MCF 10A (cell line): ENCODE measurements at regions not wholly inside any gene's neighbourhood (a gene's known extent, or its start where the extent isn't known, plus 50 kb on each side); places are given as distances from the start of the nearest gene placed in this dataset.

Experiments
- BruUV-seq: library from RNA; stranded (reverse); fragments of 400-500 nt; replicated peaks from 2 replicates; lab custom pipeline; 2021; lab: Mats Ljungman, UMichigan
- CTCF ChIA-PET: fragments of 300-600 bp; sonication (Branson Sonifier 250); formaldehyde crosslinking; extraction: SDS; loops from one replicate; lab custom pipeline; 2021; ENCODE audit warnings: antibody characterized with exemption, inconsistent platforms; lab: Yijun Ruan, JAX
- POLR2A ChIA-PET: fragments of 300-600, 350-650 bp; sonication (Branson Sonifier 250); formaldehyde crosslinking; extraction: SDS; loops from one replicate; lab custom pipeline; 2020; ENCODE audit warnings: antibody characterized with exemption, inconsistent platforms; lab: Yijun Ruan, JAX
- DNase-seq: peaks from one replicate; pipeline ENCODE4 v3.0.0-alpha.2; 2018; ENCODE audit not compliant: unreplicated experiment
- H3K27ac Mint-ChIP-seq: one replicate; pipeline ENCODE4 v1.8.0; 2022; ENCODE audit warnings: mild to moderate bottlenecking, low read depth, mixed read lengths; ENCODE audit not compliant: unreplicated experiment
- H3K27me3 Mint-ChIP-seq: one replicate; pipeline ENCODE4 v1.8.0; 2022; ENCODE audit warnings: mixed read lengths; ENCODE audit not compliant: insufficient read depth, unreplicated experiment
- H3K36me3 Mint-ChIP-seq: one replicate; pipeline ENCODE4 v1.8.0; 2022; ENCODE audit warnings: mild to moderate bottlenecking, moderate library complexity, mixed read lengths; ENCODE audit not compliant: insufficient read depth, unreplicated experiment
- H3K4me1 Mint-ChIP-seq: one replicate; pipeline ENCODE4 v1.8.0; 2022; ENCODE audit warnings: mixed read lengths; ENCODE audit not compliant: insufficient read depth, unreplicated experiment
- H3K4me3 Mint-ChIP-seq: one replicate; pipeline ENCODE4 v1.8.0; 2022; ENCODE audit warnings: mild to moderate bottlenecking, moderate library complexity, mixed read lengths; ENCODE audit not compliant: unreplicated experiment
- H3K9me3 Mint-ChIP-seq: one replicate; pipeline ENCODE4 v1.8.0; 2022; ENCODE audit warnings: mixed read lengths; ENCODE audit not compliant: unreplicated experiment
- CTCF ChIP-seq: fragments of 200-600 bp; IDR thresholded peaks from one replicate; pipeline ENCODE4 v1.8.0; 2022; ENCODE audit warnings: antibody characterized with exemption, mild to moderate bottlenecking; ENCODE audit not compliant: unreplicated experiment
- intact Hi-C: fragments of 100-400 bp; cut with micrococcal nuclease; formaldehyde crosslinking; loops from 2 replicates; pipeline ENCODE4 v1.14.1; 2022

GRCh38 chr3:81217101-81217500, 544.3 kb downstream of the GBE1 start:
- POLR2A ChIA-PET = no interaction called here

GRCh38 chr3:81216192-81216591, 545.3 kb downstream of the GBE1 start:
- POLR2A ChIA-PET = no interaction called here
- CTCF ChIA-PET = no interaction called here
- TF ChIP-seq CTCF = no peak
- Mint-ChIP-seq H3K27me3 (peaks cover 97% of the 10 kb centered on the region), H3K27ac (no peak overlapping the region), H3K4me3 (no peak overlapping the region), H3K9me3 (no peaks in the 10 kb centered on the region), H3K36me3 (no peaks in the 10 kb centered on the region), H3K4me1 (no peaks in the 10 kb centered on the region)
- intact Hi-C loops = no loop called here
- BruUV-seq = no TSS peak
- peak; percentile 66 for DNase-seq

More at GRCh38 chr3:81217101-81217500, 544.3 kb downstream of the GBE1 start:
- no peak for DNase-seq
- H3K4me3 Mint-ChIP-seq = no peak overlapping the region
- no peaks in the 10 kb centered on the region for H3K4me1 Mint-ChIP-seq
- BruUV-seq = no TSS peak
- H3K9me3 Mint-ChIP-seq = no peaks in the 10 kb centered on the region
- intact Hi-C loops = no loop called here
- TF ChIP-seq CTCF = no peak
- no peak overlapping the region for H3K27ac Mint-ChIP-seq
- no peaks in the 10 kb centered on the region for H3K36me3 Mint-ChIP-seq
- H3K27me3 Mint-ChIP-seq = peaks cover 97% of the 10 kb centered on the region
- CTCF ChIA-PET = no interaction called here

- Mint-ChIP-seq H3K4me1 (no peaks in the 10 kb centered on the region), H3K36me3 (no peaks in the 10 kb centered on the region), H3K27ac (no peak overlapping the region), H3K27me3 (peaks cover 93% of the 10 kb centered on the region), H3K4me3 (no peak overlapping the region), H3K9me3 (no peaks in the 10 kb centered on the region)
- ChIA-PET CTCF (interaction anchor here (0.6 to 0.7 kb wide), 2 partner anchors 9 to 1209 kb away, joined by 3 read pairs; no protein-coding TSS in a partner anchor), POLR2A (no interaction called here)
- intact Hi-C loops = no loop called here
- TF ChIP-seq CTCF = no peak
- no TSS peak for BruUV-seq
- no peak for DNase-seq
Measured at GRCh38 chr3:81214631-81215030, 546.8 kb downstream of the GBE1 start.

GRCh38 chr3:81199587-81199986, 561.9 kb downstream of the GBE1 start:
- Mint-ChIP-seq H3K9me3 (no peaks in the 10 kb centered on the region), H3K27ac (no peak overlapping the region), H3K27me3 (peaks cover 61% of the 10 kb centered on the region), H3K36me3 (no peaks in the 10 kb centered on the region), H3K4me1 (no peaks in the 10 kb centered on the region), H3K4me3 (no peak overlapping the region)
- intact Hi-C loops = loop anchor here (2.0 kb wide), 1 partner anchor 43 kb away; no protein-coding TSS in a partner anchor
- CTCF ChIA-PET = interaction anchor here (0.7 kb wide), 3 partner anchors 18 to 401 kb away, joined by 3 to 4 read pairs (median 3); no protein-coding TSS in a partner anchor
- BruUV-seq = no TSS peak
- POLR2A ChIA-PET = no interaction called here
- TF ChIP-seq CTCF = no peak
- DNase-seq = no peak
